HepG2 (cell line): ENCODE measurements at regions not wholly inside any gene's neighbourhood (a gene's known extent, or its start where the extent isn't known, plus 50 kb on each side); places are given as distances from the start of the nearest gene placed in this dataset.

Experiments
- LRRFIP1 ChIP-seq: sonication (generic); formaldehyde crosslinking; conservative IDR thresholded peaks from 2 replicates; pipeline ENCODE4 v1.4.0; 2020; ENCODE audit warnings: missing genetic modification reagents
- MNT ChIP-seq: fragments of 450-650 bp; IDR thresholded peaks from 2 replicates; pipeline ENCODE4 v1.6.1; 2016
- SP5 ChIP-seq: IDR thresholded peaks from 2 replicates; pipeline ENCODE4 v1.6.1; 2016; ENCODE audit warnings: low read depth, borderline replicate concordance
- ZNF558 ChIP-seq: sonication (generic); formaldehyde crosslinking; IDR thresholded peaks from 2 replicates; pipeline ENCODE4 v1.9.0; 2022; ENCODE audit warnings: mild to moderate bottlenecking, missing genetic modification reagents, borderline replicate concordance
- ZNF710 ChIP-seq: sonication (generic); formaldehyde crosslinking; IDR thresholded peaks from 2 replicates; pipeline ENCODE4 v1.5.0; 2020; ENCODE audit warnings: mild to moderate bottlenecking, missing genetic modification reagents, borderline replicate concordance
- TF ChIP-seq, protein P1 (sequence below): sonication (generic); formaldehyde crosslinking; IDR thresholded peaks from 2 replicates; pipeline ENCODE4 v1.4.0; 2020; ENCODE audit warnings: missing genetic modification reagents

DNA sequence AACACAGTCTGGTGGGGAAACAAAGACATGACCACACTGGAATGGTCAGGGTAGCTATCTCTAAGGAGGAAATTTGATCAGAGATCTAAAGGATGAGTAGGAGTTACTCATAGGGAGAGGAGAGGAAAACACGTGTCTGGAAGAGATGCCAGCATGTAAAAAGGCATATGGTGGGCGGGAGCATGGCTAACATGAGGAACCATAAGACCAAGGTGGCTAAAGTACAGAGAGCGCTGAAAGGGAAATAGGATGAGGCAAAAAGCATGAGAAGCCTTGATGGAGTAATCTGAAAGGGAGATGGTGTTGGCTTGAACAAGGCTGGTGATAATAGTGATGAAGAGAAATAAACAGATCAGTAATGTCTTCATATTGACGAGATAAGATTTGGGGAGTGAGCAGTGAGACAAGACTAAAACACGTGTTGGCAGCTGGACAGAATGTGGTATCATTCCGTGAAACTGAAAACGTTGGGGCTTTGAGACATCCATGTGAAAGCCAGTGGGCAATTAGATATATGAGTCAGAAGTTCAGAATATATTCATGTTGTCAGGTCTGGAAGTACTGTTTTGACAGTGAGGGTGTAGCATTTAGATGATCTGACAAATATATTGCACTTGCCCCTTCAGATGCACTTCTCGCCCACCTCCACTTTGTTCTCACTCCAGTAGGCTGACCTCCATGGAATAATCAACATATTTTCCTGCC, 209.1 kb upstream of the KCNN2 start (continued):
- TF ChIP-seq, protein P1, sequence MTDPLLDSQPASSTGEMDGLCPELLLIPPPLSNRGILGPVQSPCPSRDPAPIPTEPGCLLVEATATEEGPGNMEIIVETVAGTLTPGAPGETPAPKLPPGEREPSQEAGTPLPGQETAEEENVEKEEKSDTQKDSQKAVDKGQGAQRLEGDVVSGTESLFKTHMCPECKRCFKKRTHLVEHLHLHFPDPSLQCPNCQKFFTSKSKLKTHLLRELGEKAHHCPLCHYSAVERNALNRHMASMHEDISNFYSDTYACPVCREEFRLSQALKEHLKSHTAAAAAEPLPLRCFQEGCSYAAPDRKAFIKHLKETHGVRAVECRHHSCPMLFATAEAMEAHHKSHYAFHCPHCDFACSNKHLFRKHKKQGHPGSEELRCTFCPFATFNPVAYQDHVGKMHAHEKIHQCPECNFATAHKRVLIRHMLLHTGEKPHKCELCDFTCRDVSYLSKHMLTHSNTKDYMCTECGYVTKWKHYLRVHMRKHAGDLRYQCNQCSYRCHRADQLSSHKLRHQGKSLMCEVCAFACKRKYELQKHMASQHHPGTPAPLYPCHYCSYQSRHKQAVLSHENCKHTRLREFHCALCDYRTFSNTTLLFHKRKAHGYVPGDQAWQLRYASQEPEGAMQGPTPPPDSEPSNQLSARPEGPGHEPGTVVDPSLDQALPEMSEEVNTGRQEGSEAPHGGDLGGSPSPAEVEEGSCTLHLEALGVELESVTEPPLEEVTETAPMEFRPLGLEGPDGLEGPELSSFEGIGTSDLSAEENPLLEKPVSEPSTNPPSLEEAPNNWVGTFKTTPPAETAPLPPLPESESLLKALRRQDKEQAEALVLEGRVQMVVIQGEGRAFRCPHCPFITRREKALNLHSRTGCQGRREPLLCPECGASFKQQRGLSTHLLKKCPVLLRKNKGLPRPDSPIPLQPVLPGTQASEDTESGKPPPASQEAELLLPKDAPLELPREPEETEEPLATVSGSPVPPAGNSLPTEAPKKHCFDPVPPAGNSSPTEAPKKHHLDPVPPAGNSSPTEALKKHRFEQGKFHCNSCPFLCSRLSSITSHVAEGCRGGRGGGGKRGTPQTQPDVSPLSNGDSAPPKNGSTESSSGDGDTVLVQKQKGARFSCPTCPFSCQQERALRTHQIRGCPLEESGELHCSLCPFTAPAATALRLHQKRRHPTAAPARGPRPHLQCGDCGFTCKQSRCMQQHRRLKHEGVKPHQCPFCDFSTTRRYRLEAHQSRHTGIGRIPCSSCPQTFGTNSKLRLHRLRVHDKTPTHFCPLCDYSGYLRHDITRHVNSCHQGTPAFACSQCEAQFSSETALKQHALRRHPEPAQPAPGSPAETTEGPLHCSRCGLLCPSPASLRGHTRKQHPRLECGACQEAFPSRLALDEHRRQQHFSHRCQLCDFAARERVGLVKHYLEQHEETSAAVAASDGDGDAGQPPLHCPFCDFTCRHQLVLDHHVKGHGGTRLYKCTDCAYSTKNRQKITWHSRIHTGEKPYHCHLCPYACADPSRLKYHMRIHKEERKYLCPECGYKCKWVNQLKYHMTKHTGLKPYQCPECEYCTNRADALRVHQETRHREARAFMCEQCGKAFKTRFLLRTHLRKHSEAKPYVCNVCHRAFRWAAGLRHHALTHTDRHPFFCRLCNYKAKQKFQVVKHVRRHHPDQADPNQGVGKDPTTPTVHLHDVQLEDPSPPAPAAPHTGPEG (CRISPR knock-in tag) = no peak
- no peak for TF ChIP-seq ZNF558 (CRISPR knock-in tag)
- TF ChIP-seq LRRFIP1 (CRISPR knock-in tag) = no peak
- TF ChIP-seq ZNF710 (CRISPR knock-in tag) = no peak
- peak; percentile 91 for TF ChIP-seq MNT
- no peak for TF ChIP-seq SP5 (CRISPR knock-in tag)
